ENCODE measurements at regions not wholly inside any gene's neighbourhood (a gene's known extent, or its start where the extent isn't known, plus 50 kb on each side); places are given as distances from the start of the nearest gene placed in this dataset.
"Not testable (repeated sequence)": the region's sequence is repeated elsewhere in the genome, so short reads cannot be mapped to it uniquely, and the experiment has no call there.

DNA sequence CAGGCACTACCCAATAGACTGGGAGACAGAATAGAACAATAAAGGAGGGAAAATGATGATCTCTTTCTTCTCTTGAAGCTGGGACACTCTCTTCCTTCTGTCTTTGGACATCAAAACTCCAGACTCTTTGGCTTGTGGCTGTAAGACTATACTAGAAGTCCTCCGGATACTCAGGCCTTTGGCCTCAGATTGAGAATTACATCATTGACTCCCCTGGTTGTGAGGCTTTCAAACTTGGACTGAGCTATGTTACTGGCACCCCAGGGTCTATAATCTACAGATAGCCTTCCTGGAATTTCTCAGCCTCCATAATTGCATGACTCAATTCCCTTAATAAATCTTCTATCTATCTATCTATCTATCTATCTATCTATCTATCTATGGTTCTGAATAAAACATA lies 294.2 kb upstream of the CT83 start:
- Mint-ChIP-seq H3K27me3 (no peaks in the 10 kb centered on the region), H3K9me3 (ENCODE audit: low read depth) (no peaks in the 10 kb centered on the region), H3K4me3 (ENCODE audit: low read depth) (no peak overlapping the region), H3K27ac (no peak overlapping the region), H3K36me3 (ENCODE audit: insufficient read depth) (no peaks in the 10 kb centered on the region), H3K4me1 (ENCODE audit: low read depth) (peaks cover 3% of the 10 kb centered on the region)
- DNase-seq (ENCODE audit: low spot score, unreplicated experiment): no peak
- TF ChIP-seq, protein P1, sequence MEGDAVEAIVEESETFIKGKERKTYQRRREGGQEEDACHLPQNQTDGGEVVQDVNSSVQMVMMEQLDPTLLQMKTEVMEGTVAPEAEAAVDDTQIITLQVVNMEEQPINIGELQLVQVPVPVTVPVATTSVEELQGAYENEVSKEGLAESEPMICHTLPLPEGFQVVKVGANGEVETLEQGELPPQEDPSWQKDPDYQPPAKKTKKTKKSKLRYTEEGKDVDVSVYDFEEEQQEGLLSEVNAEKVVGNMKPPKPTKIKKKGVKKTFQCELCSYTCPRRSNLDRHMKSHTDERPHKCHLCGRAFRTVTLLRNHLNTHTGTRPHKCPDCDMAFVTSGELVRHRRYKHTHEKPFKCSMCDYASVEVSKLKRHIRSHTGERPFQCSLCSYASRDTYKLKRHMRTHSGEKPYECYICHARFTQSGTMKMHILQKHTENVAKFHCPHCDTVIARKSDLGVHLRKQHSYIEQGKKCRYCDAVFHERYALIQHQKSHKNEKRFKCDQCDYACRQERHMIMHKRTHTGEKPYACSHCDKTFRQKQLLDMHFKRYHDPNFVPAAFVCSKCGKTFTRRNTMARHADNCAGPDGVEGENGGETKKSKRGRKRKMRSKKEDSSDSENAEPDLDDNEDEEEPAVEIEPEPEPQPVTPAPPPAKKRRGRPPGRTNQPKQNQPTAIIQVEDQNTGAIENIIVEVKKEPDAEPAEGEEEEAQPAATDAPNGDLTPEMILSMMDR (IDR thresholded peaks at IDR 0.05; ENCODE audit: unreplicated experiment): no peak

DNA sequence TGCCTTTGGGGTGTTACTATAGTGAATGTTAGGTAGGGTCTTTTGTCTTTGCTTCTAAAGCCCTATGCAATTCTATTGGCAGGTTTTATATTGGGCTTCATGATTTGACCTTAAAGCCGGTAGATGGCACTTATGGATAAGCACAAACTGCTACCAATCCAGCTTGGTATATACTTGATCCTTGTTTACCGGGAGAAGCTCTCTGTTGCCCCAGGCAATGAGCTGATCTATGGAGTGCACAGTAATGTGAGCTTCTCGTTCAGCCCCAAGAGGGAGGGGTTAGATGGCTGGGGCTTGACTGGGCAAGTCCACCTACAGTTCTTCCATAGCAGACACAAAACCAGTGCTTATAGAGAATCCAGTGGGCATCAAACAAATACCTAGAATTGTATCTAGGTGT lies 287.2 kb upstream of the CT83 start:
- TF ChIP-seq, protein P1 (IDR thresholded peaks at IDR 0.05; ENCODE audit: unreplicated experiment): no peak
- Mint-ChIP-seq H3K4me1 (ENCODE audit: low read depth) (peaks cover 3% of the 10 kb centered on the region), H3K36me3 (ENCODE audit: insufficient read depth) (no peaks in the 10 kb centered on the region), H3K4me3 (ENCODE audit: low read depth) (no peak overlapping the region), H3K27me3 (no peaks in the 10 kb centered on the region), H3K27ac (no peak overlapping the region), H3K9me3 (ENCODE audit: low read depth) (no peaks in the 10 kb centered on the region)
- no peak for DNase-seq (ENCODE audit: low spot score, unreplicated experiment)

DNA sequence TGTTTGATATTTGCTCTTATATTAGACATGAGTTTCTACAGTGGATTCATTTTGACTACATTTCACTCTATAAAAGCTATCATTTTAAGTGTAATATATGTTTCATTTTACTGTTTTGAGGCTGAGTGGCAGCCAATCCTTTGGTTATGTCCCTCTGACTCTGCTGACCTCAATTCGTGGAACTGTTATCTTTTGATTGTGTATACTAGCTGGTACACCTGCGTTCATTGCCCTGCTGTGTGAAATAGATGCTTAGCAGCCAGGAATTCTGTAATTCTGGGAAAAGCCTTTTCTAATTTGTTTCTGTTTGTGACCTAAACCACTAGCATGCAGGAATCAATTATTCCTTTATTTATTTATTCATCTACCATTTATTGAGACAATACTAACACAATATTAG lies 269.4 kb upstream of the CT83 start:
- Mint-ChIP-seq H3K4me1 (ENCODE audit: low read depth) (no peaks in the 10 kb centered on the region), H3K9me3 (ENCODE audit: low read depth) (peaks cover 8% of the 10 kb centered on the region), H3K27me3 (no peaks in the 10 kb centered on the region), H3K27ac (no peak overlapping the region), H3K36me3 (ENCODE audit: insufficient read depth) (no peaks in the 10 kb centered on the region), H3K4me3 (ENCODE audit: low read depth) (no peak overlapping the region)
- TF ChIP-seq, protein P1 (IDR thresholded peaks at IDR 0.05; ENCODE audit: unreplicated experiment): no peak
- no peak for DNase-seq (ENCODE audit: low spot score, unreplicated experiment)

DNA sequence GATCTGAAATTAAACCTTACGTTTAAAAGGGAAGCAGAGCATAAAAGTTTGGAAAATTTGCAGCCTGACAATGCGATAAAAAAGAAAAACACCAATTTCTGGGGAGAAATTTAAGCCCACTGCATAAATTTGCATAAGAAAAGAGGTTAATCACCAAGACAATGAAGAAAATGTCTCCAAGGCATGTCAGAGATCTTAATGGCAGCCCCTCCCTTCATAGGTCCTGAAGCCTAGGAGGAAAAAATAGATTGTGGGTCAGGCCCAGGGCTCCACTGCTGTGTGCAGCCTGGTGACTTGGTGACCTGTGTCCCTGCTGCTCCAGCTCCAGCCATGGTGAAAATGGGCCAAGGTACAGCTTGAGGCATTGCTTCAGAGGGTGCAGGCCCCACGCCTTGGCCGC lies 264.0 kb upstream of the CT83 start:
- DNase-seq (ENCODE audit: low spot score, unreplicated experiment): no peak
- H3K4me3 Mint-ChIP-seq (ENCODE audit: low read depth): no peak overlapping the region
- no peaks in the 10 kb centered on the region for H3K27me3 Mint-ChIP-seq
- H3K36me3 Mint-ChIP-seq (ENCODE audit: insufficient read depth): no peaks in the 10 kb centered on the region
- H3K9me3 Mint-ChIP-seq (ENCODE audit: low read depth): peaks cover 8% of the 10 kb centered on the region
- no peak overlapping the region for H3K27ac Mint-ChIP-seq
- no peaks in the 10 kb centered on the region for H3K4me1 Mint-ChIP-seq (ENCODE audit: low read depth)
- TF ChIP-seq, protein P1 (IDR thresholded peaks at IDR 0.05; ENCODE audit: unreplicated experiment): no peak

DNA sequence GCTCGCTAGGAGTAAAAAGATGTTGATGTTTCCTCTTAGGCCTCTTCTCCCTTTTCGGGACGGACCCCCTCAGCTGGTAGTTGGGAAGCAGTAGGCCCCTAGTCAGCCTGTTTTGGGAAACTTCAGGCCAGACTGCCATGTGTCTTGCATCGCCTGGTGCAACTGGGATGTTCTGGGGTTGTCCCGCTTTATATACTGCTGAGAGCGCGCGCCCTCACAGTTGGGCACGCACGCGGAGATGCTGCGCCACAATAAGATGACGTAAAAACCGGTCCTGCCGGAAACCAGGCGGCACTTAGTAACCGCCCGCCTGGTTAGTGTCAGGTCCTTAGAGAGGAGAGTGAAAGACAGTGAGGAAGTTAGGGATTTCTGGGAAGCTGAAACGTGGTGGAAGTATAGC lies 231.3 kb upstream of the CT83 start:
- TF ChIP-seq, protein P1 (IDR thresholded peaks at IDR 0.05; ENCODE audit: unreplicated experiment): no peak
- no peaks in the 10 kb centered on the region for H3K9me3 Mint-ChIP-seq (ENCODE audit: low read depth)
- H3K4me1 Mint-ChIP-seq (ENCODE audit: low read depth): no peaks in the 10 kb centered on the region
- H3K4me3 Mint-ChIP-seq (ENCODE audit: low read depth): no peak overlapping the region
- H3K27ac Mint-ChIP-seq: no peak overlapping the region
- no peaks in the 10 kb centered on the region for H3K27me3 Mint-ChIP-seq
- DNase-seq (ENCODE audit: low spot score, unreplicated experiment): no peak
- H3K36me3 Mint-ChIP-seq (ENCODE audit: insufficient read depth): no peaks in the 10 kb centered on the region

DNA sequence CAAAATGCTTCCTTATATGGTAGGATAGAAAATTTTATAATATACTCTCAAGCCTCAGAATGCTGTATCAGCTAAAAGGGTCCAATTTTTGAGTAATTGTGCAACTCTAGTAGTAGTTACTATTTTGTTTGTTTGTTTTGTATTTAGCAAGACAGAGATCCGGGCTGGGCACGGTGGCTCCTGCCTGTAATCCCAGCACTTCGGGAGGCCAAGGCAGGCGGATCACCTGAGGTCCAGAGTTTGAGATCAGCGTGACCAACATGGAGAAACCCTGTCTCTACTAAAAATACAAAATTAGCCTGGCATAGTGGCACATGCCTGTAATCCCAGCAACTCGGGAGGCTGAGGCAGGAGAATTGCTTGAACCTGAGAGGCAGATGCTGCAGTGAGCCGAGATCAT lies 216.8 kb upstream of the CT83 start:
- not testable (repeated sequence) for H3K4me1 Mint-ChIP-seq (ENCODE audit: low read depth); DNase-seq (ENCODE audit: low spot score, unreplicated experiment); H3K27me3 Mint-ChIP-seq; H3K9me3 Mint-ChIP-seq (ENCODE audit: low read depth); H3K27ac Mint-ChIP-seq; H3K36me3 Mint-ChIP-seq (ENCODE audit: insufficient read depth); H3K4me3 Mint-ChIP-seq (ENCODE audit: low read depth)

All from progenitor cell of endocrine pancreas (in vitro differentiated cells).